ENCODE measurements at regions not wholly inside any gene's neighbourhood (a gene's known extent, or its start where the extent isn't known, plus 50 kb on each side); places are given as distances from the start of the nearest gene placed in this dataset.
"Not testable (repeated sequence)": the region's sequence is repeated elsewhere in the genome, so short reads cannot be mapped to it uniquely, and the experiment has no call there.

- TF ChIP-seq ZNF274 (IDR thresholded peaks at IDR 0.05; ENCODE audit: low read depth, low read length); YY1 (IDR thresholded peaks at IDR 0.05; ENCODE audit: insufficient read depth, insufficient read length); SUZ12 (IDR thresholded peaks at IDR 0.05; ENCODE audit: extremely low read depth, insufficient read depth, insufficient read length): not testable (repeated sequence)
These were observed 516.5 kb downstream of the TUBA3C start for GRCh38 chr13:18665124-18665523.
